ENCODE measurements at regions not wholly inside any gene's neighbourhood (a gene's known extent, or its start where the extent isn't known, plus 50 kb on each side); places are given as distances from the start of the nearest gene placed in this dataset.

GRCh38 chr7:152984421-152984820, 224.9 kb downstream of the ACTR3B start:
- H3K27me3 ChIP-seq (ENCODE audit: control insufficient read depth, insufficient read depth, low read length): no peaks in the 10 kb centered on the region

More at GRCh38 chr7:152984421-152984820, 224.9 kb downstream of the ACTR3B start:
- no peak overlapping the region for H3K4ac ChIP-seq (ENCODE audit: low read depth, low read length)
- no peak overlapping the region for H2AK9ac ChIP-seq (replicated peaks; ENCODE audit: low read depth, low read length, poor library complexity)
- no peak overlapping the region for H3K27ac ChIP-seq (ENCODE audit: insufficient read depth, low read length)
- no peaks in the 10 kb centered on the region for H3K79me1 ChIP-seq (ENCODE audit: low read depth in 1 of 2, low read length in 2 of 2)
- intact Hi-C loops (cut with micrococcal nuclease): no loop called here
- no peak overlapping the region for H3K9ac ChIP-seq (ENCODE audit: low read depth, low read length)
- H3K4me1 ChIP-seq (ENCODE audit: control insufficient read depth, insufficient read depth, low read length): no peaks in the 10 kb centered on the region
- no peak overlapping the region for H2BK120ac ChIP-seq (ENCODE audit: low read depth, low read length)
- in situ Hi-C loops (cut with MboI; ENCODE audit: low sequenced_read_pairs): no loop called here
- no peak overlapping the region for H3K14ac ChIP-seq (replicated peaks; ENCODE audit: low read depth, low read length)
- no peak overlapping the region for H4K5ac ChIP-seq (ENCODE audit: low read depth, low read length)
- 0% methylated on average over 3 of the region's 4 CpGs; no CpG with 5 or more reads in 1 of the 2 experiments for WGBS, 2 experiments (ENCODE audit: extremely low coverage in 2 of 2, insufficient read length in 1 of 2)
- H4K91ac ChIP-seq (ENCODE audit: insufficient read depth, low read depth, low read length): no peak overlapping the region
- H2BK20ac ChIP-seq (ENCODE audit: low read depth, low read length): no peak overlapping the region
- H2BK5ac ChIP-seq (ENCODE audit: low read depth, low read length, poor library complexity, severe bottlenecking): no peak overlapping the region
- peaks cover 2% of the 10 kb centered on the region for H3K9me3 ChIP-seq (ENCODE audit: control insufficient read depth, insufficient read depth, low read length)
- BruUV-seq (replicated peaks): no TSS peak
- H3K18ac ChIP-seq (ENCODE audit: low read depth, low read length): no peak overlapping the region
- H4K8ac ChIP-seq (ENCODE audit: low read depth in 2 of 2, low read length in 2 of 2): no peak overlapping the region
- no peak overlapping the region for H2AFZ ChIP-seq (replicated peaks; ENCODE audit: low read length, poor library complexity)
- no peak overlapping the region for H3K4me3 ChIP-seq (ENCODE audit: insufficient read depth, low read depth, low read length)
- CTCF ChIA-PET: no interaction called here
- no peak for TF ChIP-seq NFE2L2 (IDR thresholded peaks at IDR 0.05; ENCODE audit: low read depth, low read length)
- no peak for TF ChIP-seq MXI1 (IDR thresholded peaks at IDR 0.05; ENCODE audit: borderline replicate concordance, low read depth, low read length)
- TF ChIP-seq ELK1 (IDR thresholded peaks at IDR 0.05; ENCODE audit: borderline replicate concordance, low read depth, low read length): no peak
- no peak for TF ChIP-seq BHLHE40 (IDR thresholded peaks at IDR 0.05; ENCODE audit: low read depth, low read length)
- TF ChIP-seq, protein P1, sequence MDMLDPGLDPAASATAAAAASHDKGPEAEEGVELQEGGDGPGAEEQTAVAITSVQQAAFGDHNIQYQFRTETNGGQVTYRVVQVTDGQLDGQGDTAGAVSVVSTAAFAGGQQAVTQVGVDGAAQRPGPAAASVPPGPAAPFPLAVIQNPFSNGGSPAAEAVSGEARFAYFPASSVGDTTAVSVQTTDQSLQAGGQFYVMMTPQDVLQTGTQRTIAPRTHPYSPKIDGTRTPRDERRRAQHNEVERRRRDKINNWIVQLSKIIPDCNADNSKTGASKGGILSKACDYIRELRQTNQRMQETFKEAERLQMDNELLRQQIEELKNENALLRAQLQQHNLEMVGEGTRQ (IDR thresholded peaks at IDR 0.05; ENCODE audit: low read depth, low read length): no peak
- no peak for TF ChIP-seq CHD1 (IDR thresholded peaks at IDR 0.05; ENCODE audit: low read depth, low read length)
- no peak for TF ChIP-seq SMC3 (IDR thresholded peaks at IDR 0.05; ENCODE audit: low read depth, low read length)
- TF ChIP-seq RCOR1 (IDR thresholded peaks at IDR 0.05; ENCODE audit: insufficient replicate concordance, low read length): no peak
- TF ChIP-seq CTCF (conservative IDR thresholded peaks at IDR 0.05; ENCODE audit: low read depth, low read length): no peak
- no peak for TF ChIP-seq MAZ (IDR thresholded peaks at IDR 0.05; ENCODE audit: borderline replicate concordance, low read depth, low read length)
- TF ChIP-seq FOS (IDR thresholded peaks at IDR 0.05; ENCODE audit: low read depth, low read length): no peak
- no peak overlapping the region for H3K56ac ChIP-seq (ENCODE audit: extremely low read depth, insufficient read depth, low read length)
- no peak overlapping the region for H3K4me2 ChIP-seq (ENCODE audit: low read depth, low read length)
- ATAC-seq (ENCODE audit: low read depth) (no peak), DNase-seq (no peak)
- no peak overlapping the region for H2BK15ac ChIP-seq (ENCODE audit: low read depth, low read length)
- POLR2A ChIA-PET (ENCODE audit: unreplicated experiment): no interaction called here
- H3K9me1 ChIP-seq (ENCODE audit: insufficient read depth, low read length): no peaks in the 10 kb centered on the region
- no peaks in the 10 kb centered on the region for H4K20me1 ChIP-seq (ENCODE audit: insufficient read depth, low read length)
- dilution Hi-C loops (cut with HindIII; ENCODE audit: low sequenced_read_pairs, unreplicated experiment): no loop called here
- no peaks in the 10 kb centered on the region for H3K36me3 ChIP-seq (ENCODE audit: control insufficient read depth, insufficient read depth, low read length)
- no peak overlapping the region for H3K23ac ChIP-seq (ENCODE audit: low read depth, low read length)
- H2AK5ac ChIP-seq (ENCODE audit: low read depth, low read length): no peak overlapping the region
